HepG2 (cell line): ENCODE measurements at regions not wholly inside any gene's neighbourhood (a gene's known extent, or its start where the extent isn't known, plus 50 kb on each side); places are given as distances from the start of the nearest gene placed in this dataset.

Experiments
- ARID3A ChIP-seq: IDR thresholded peaks from 2 replicates; pipeline ENCODE4 v1.6.1; 2012; ENCODE audit warnings: low read depth, low read length, improper control_type of control experiment
- EZH2 ChIP-seq: conservative IDR thresholded peaks from 2 replicates; pipeline ENCODE4 v1.6.1; 2012; ENCODE audit warnings: mild to moderate bottlenecking, low read depth, low read length, moderate library complexity
- HOXA5 ChIP-seq: sonication (generic); formaldehyde crosslinking; IDR thresholded peaks from 2 replicates; pipeline ENCODE4 v1.4.0; 2020; ENCODE audit warnings: missing genetic modification reagents
- HOXA9 ChIP-seq: sonication (generic); formaldehyde crosslinking; IDR thresholded peaks from 2 replicates; pipeline ENCODE4 v1.8.1; 2022; ENCODE audit warnings: missing genetic modification reagents, mild to moderate bottlenecking, moderate library complexity, borderline replicate concordance
- JARID2 ChIP-seq: sonication (generic); formaldehyde crosslinking; IDR thresholded peaks from 2 replicates; pipeline ENCODE4 v1.8.1; 2023; ENCODE audit warnings: missing genetic modification reagents, inconsistent platforms; ENCODE audit not compliant: insufficient replicate concordance
- MLLT10 ChIP-seq: sonication (generic); formaldehyde crosslinking; IDR thresholded peaks from 2 replicates; pipeline ENCODE4 v1.4.0; 2020; ENCODE audit warnings: missing genetic modification reagents
- NCOA5 ChIP-seq: sonication (generic); formaldehyde crosslinking; IDR thresholded peaks from 2 replicates; pipeline ENCODE4 v1.4.0; 2020; ENCODE audit warnings: missing genetic modification reagents
- PPARG ChIP-seq: conservative IDR thresholded peaks from 2 replicates; pipeline ENCODE4 v1.6.1; 2016; ENCODE audit warnings: missing biosample characterization, missing genetic modification reagents
- RORA ChIP-seq: sonication (generic); formaldehyde crosslinking; IDR thresholded peaks from 2 replicates; pipeline ENCODE4 v1.5.0; 2020; ENCODE audit warnings: mild to moderate bottlenecking, missing genetic modification reagents, moderate library complexity
- SMAD3 ChIP-seq: sonication (generic); formaldehyde crosslinking; IDR thresholded peaks from 2 replicates; pipeline ENCODE4 v1.4.0; 2020; ENCODE audit warnings: missing genetic modification reagents
- SMC3 ChIP-seq: IDR thresholded peaks from 2 replicates; pipeline ENCODE4 v1.6.1; 2011; ENCODE audit warnings: low read length, improper control_type of control experiment
- SRSF1 ChIP-seq: fragments of 200-400 bp; formaldehyde crosslinking; optimal IDR thresholded peaks from 2 replicates; pipeline ENCODE3; 2017; ENCODE audit warnings: mild to moderate bottlenecking, low read depth, low read length, moderate library complexity
- SRY ChIP-seq: sonication (generic); formaldehyde crosslinking; IDR thresholded peaks from 2 replicates; pipeline ENCODE4 v1.8.0; 2022; ENCODE audit warnings: mild to moderate bottlenecking, missing genetic modification reagents
- USF2 ChIP-seq, 2 experiments: sonication (generic) in 1 of 2; formaldehyde crosslinking in 1 of 2; IDR thresholded peaks; 2 replicates each; pipeline versions ENCODE4 v1.5.1 to v1.6.1; 2011 to 2020; ENCODE audit warnings: borderline replicate concordance in 1 of 2, low read depth in 1 of 2, low read length in 1 of 2, mild to moderate bottlenecking in 1 of 2, missing genetic modification reagents in 1 of 2, moderate library complexity in 1 of 2
- ZFP37 ChIP-seq: sonication (generic); formaldehyde crosslinking; IDR thresholded peaks from 2 replicates; pipeline ENCODE4 v1.4.0; 2020; ENCODE audit warnings: missing genetic modification reagents, borderline replicate concordance
- ZNF136 ChIP-seq: sonication (generic); formaldehyde crosslinking; IDR thresholded peaks from 2 replicates; pipeline ENCODE4 v1.8.1; 2022; ENCODE audit warnings: low read depth, mild to moderate bottlenecking, moderate library complexity, missing genetic modification reagents
- ZNF256 ChIP-seq: sonication (generic); formaldehyde crosslinking; conservative IDR thresholded peaks from 2 replicates; pipeline ENCODE4 v1.4.0; 2020; ENCODE audit warnings: missing genetic modification reagents
- ZNF552 ChIP-seq: sonication (generic); formaldehyde crosslinking; IDR thresholded peaks from 2 replicates; pipeline ENCODE4 v1.9.0; 2022; ENCODE audit warnings: missing genetic modification reagents, mild to moderate bottlenecking, borderline replicate concordance
- ZNF558 ChIP-seq: sonication (generic); formaldehyde crosslinking; IDR thresholded peaks from 2 replicates; pipeline ENCODE4 v1.9.0; 2022; ENCODE audit warnings: mild to moderate bottlenecking, missing genetic modification reagents, borderline replicate concordance
- ZNF619 ChIP-seq: sonication (generic); formaldehyde crosslinking; IDR thresholded peaks from 2 replicates; pipeline ENCODE4 v1.4.0; 2020; ENCODE audit warnings: mild to moderate bottlenecking, missing genetic modification reagents
- ZUFSP ChIP-seq: sonication (generic); formaldehyde crosslinking; IDR thresholded peaks from 2 replicates; pipeline ENCODE4 v1.9.0; 2021; ENCODE audit warnings: missing genetic modification reagents, mild to moderate bottlenecking, borderline replicate concordance
- TF ChIP-seq, protein P1 (sequence below): sonication (generic); formaldehyde crosslinking; IDR thresholded peaks from 2 replicates; pipeline ENCODE4 v1.4.0; 2020; ENCODE audit warnings: missing genetic modification reagents
- TF ChIP-seq, protein P2 (sequence below): sonication (generic); IDR thresholded peaks from 2 replicates; pipeline ENCODE4 v1.6.1; 2016; ENCODE audit warnings: low read depth, borderline replicate concordance

DNA sequence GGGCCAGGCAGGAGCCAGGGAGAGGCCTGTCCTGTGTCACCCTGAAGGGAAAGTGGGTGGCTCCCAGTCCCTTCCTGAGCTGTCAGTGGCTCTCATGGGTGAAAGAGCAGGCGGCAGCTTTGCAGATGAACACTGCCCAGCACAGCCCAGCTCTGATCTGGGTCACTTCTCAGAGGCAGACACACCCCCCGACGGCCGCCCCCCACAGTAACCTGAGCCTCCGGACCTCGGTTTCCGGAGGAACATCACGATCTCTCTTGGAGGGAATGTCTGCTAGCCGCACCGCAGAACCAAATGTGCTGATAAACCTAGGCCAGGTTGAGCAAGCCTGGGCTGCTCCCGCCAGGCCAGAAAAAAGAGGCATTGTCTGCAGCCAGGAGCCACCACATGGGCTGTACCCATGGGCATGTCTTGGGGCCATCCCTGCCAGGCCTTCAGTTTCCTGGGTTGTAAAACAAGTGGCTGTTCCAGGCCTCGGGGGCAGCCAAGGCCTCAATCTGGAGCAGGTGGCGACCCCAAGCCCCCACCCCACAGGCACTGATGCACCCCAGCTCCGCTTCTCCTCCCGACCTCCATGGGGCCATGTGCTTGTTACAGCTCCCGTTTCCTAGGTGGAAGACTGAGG lies 57.6 kb downstream of the NCOR2 start (continued):
- TF ChIP-seq ZUFSP (CRISPR knock-in tag) (no peak), ZNF552 (CRISPR knock-in tag) (no peak), SMC3 (no peak), PPARG (CRISPR knock-in tag) (no peak), ZNF136 (CRISPR knock-in tag) (no peak), ARID3A (no peak), MLLT10 (CRISPR knock-in tag) (no peak), HOXA5 (CRISPR knock-in tag) (no peak), SRSF1 (peak; percentile 32), RORA (no peak), HOXA9 (CRISPR knock-in tag) (no peak), ZNF256 (CRISPR knock-in tag) (no peak), ZNF558 (CRISPR knock-in tag) (no peak), ZFP37 (CRISPR knock-in tag) (no peak), USF2 (IDR thresholded peaks at IDR 0.05; ENCODE audit: low read depth, low read length) (no peak), USF2 (CRISPR knock-in tag; IDR thresholded peaks at IDR 0.05; ENCODE audit: borderline replicate concordance) (no peak), SMAD3 (CRISPR knock-in tag) (no peak), SRY (CRISPR knock-in tag) (no peak; the same call in 1 of the 2 replicates), NCOA5 (CRISPR knock-in tag) (no peak), JARID2 (CRISPR knock-in tag) (no peak), ZNF619 (CRISPR knock-in tag) (peak; percentile 18; the same call in 1 of the 2 replicates), EZH2 (no peak)
- TF ChIP-seq, protein P1, sequence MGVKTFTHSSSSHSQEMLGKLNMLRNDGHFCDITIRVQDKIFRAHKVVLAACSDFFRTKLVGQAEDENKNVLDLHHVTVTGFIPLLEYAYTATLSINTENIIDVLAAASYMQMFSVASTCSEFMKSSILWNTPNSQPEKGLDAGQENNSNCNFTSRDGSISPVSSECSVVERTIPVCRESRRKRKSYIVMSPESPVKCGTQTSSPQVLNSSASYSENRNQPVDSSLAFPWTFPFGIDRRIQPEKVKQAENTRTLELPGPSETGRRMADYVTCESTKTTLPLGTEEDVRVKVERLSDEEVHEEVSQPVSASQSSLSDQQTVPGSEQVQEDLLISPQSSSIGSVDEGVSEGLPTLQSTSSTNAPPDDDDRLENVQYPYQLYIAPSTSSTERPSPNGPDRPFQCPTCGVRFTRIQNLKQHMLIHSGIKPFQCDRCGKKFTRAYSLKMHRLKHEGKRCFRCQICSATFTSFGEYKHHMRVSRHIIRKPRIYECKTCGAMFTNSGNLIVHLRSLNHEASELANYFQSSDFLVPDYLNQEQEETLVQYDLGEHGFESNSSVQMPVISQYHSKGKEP (CRISPR knock-in tag): no peak
- TF ChIP-seq, protein P2, sequence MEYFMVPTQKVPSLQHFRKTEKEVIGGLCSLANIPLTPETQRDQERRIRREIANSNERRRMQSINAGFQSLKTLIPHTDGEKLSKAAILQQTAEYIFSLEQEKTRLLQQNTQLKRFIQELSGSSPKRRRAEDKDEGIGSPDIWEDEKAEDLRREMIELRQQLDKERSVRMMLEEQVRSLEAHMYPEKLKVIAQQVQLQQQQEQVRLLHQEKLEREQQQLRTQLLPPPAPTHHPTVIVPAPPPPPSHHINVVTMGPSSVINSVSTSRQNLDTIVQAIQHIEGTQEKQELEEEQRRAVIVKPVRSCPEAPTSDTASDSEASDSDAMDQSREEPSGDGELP: peak; percentile 43; the same call in 1 of the 2 replicates
